ENCODE measurements at regions not wholly inside any gene's neighbourhood (a gene's known extent, or its start where the extent isn't known, plus 50 kb on each side); places are given as distances from the start of the nearest gene placed in this dataset.

GRCh38 chr20:20955892-20956291 lies 150.3 kb downstream of the LINC00237 start:
- TF ChIP-seq CTCF (IDR thresholded peaks at IDR 0.05) (no peak), POLR2AphosphoS5 (IDR thresholded peaks at IDR 0.05; ENCODE audit: low read depth, low read length) (no peak)
